Hepatocyte (in vitro differentiated cells): ENCODE measurements at regions not wholly inside any gene's neighbourhood (a gene's known extent, or its start where the extent isn't known, plus 50 kb on each side); places are given as distances from the start of the nearest gene placed in this dataset.
"Not testable (repeated sequence)": the region's sequence is repeated elsewhere in the genome, so short reads cannot be mapped to it uniquely, and the experiment has no call there.

Source experiments
- DNase-seq: peaks from one replicate; pipeline ENCODE4 v3.0.0-alpha.2; 2016; ENCODE audit warnings: low spot score
- H2AFZ ChIP-seq: fragments of 200-600 bp; sonication (generic); 2 replicates; pipeline ENCODE4 v1.6.0; 2016; ENCODE audit warnings: antibody characterized with exemption, mild to moderate bottlenecking
- H3K27ac ChIP-seq: fragments of 200-600 bp; sonication (generic); 2 replicates; pipeline ENCODE4 v1.5.1; 2016; ENCODE audit warnings: mild to moderate bottlenecking
- H3K27me3 ChIP-seq: fragments of 200-600 bp; sonication (generic); 2 replicates; pipeline ENCODE4 v1.6.1; 2016
- H3K36me3 ChIP-seq: fragments of 200-600 bp; sonication (generic); replicated peaks from 2 replicates; pipeline ENCODE4 v1.5.1; 2016; ENCODE audit warnings: low read depth; ENCODE audit not compliant: insufficient read depth
- H3K4me1 ChIP-seq: fragments of 200-600 bp; sonication (generic); 2 replicates; pipeline ENCODE4 v1.5.1; 2016; ENCODE audit warnings: mild to moderate bottlenecking, moderate library complexity; ENCODE audit not compliant: insufficient read depth
- H3K4me2 ChIP-seq: fragments of 200-600 bp; sonication (generic); 2 replicates; pipeline ENCODE4 v1.6.0; 2016
- H3K4me3 ChIP-seq: fragments of 200-600 bp; sonication (generic); 2 replicates; pipeline ENCODE4 v1.5.1; 2016; ENCODE audit warnings: mild to moderate bottlenecking
- H3K79me2 ChIP-seq: fragments of 200-600 bp; sonication (generic); 2 replicates; pipeline ENCODE4 v1.6.0; 2017; ENCODE audit warnings: mild to moderate bottlenecking
- H3K9me2 ChIP-seq: fragments of 200-600 bp; sonication (generic); replicated peaks from 2 replicates; pipeline ENCODE4 v1.6.0; 2017; ENCODE audit warnings: mild to moderate bottlenecking; ENCODE audit not compliant: insufficient read depth
- H3K9me3 ChIP-seq: fragments of 200-600 bp; sonication (generic); 2 replicates; pipeline ENCODE4 v1.5.1; 2016; ENCODE audit warnings: low read depth, mild to moderate bottlenecking
- H4K20me1 ChIP-seq: fragments of 200-600 bp; sonication (generic); 2 replicates; pipeline ENCODE4 v1.6.0; 2016; ENCODE audit warnings: mild to moderate bottlenecking; ENCODE audit not compliant: insufficient read depth, poor library complexity, severe bottlenecking
- CTCF ChIP-seq: fragments of 200-600 bp; sonication (generic); IDR thresholded peaks from 2 replicates; pipeline ENCODE4 v1.5.1; 2016; ENCODE audit warnings: antibody characterized with exemption, mild to moderate bottlenecking; ENCODE audit not compliant: poor library complexity
- EZH2 ChIP-seq: fragments of 200-600 bp; sonication (generic); IDR thresholded peaks from 2 replicates; pipeline ENCODE4 v1.6.1; 2016; ENCODE audit warnings: antibody characterized with exemption, mild to moderate bottlenecking, borderline replicate concordance
- EZH2phosphoT487 ChIP-seq: fragments of 200-600 bp; sonication (generic); IDR thresholded peaks from one replicate; pipeline ENCODE4 v1.6.1; 2018; ENCODE audit warnings: antibody characterized with exemption, mild to moderate bottlenecking, low read depth, moderate library complexity; ENCODE audit not compliant: unreplicated experiment, severe bottlenecking
- WGBS: methylation state at CpG from one replicate; pipeline ENCODE4 v1.1.6; 2016; ENCODE audit warnings: low lambda C conversion rate; ENCODE audit errors: missing lambda C conversion rate; 5-methylcytosine and 5-hydroxymethylcytosine counted together

GRCh38 chr9:65449886-65450610 lies 165.0 kb upstream of the FOXD4L5 start:
- H3K4me2 ChIP-seq, H3K9me2 ChIP-seq, H3K79me2 ChIP-seq, H3K27me3 ChIP-seq, H2AFZ ChIP-seq, H4K20me1 ChIP-seq, DNase-seq, H3K4me3 ChIP-seq, H3K36me3 ChIP-seq, H3K9me3 ChIP-seq, H3K4me1 ChIP-seq, H3K27ac ChIP-seq: not testable (repeated sequence)
- 67% methylated on average over 12 of the region's 12 CpGs for WGBS

- no peaks in the 10 kb centered on the region for H3K79me2 ChIP-seq
- DNase-seq, result no peak
- no peak overlapping the region for H3K4me2 ChIP-seq
- no peak overlapping the region for H3K27ac ChIP-seq
- H3K4me3 ChIP-seq, result no peak overlapping the region
- H4K20me1 ChIP-seq, result no peaks in the 10 kb centered on the region
- H3K9me3 ChIP-seq, result no peaks in the 10 kb centered on the region
- H3K4me1 ChIP-seq, result no peaks in the 10 kb centered on the region
- WGBS, result 85% methylated on average over 5 of the region's 6 CpGs
- no peaks in the 10 kb centered on the region for H3K36me3 ChIP-seq
- no peaks in the 10 kb centered on the region for H3K27me3 ChIP-seq
- H2AFZ ChIP-seq, result no peak overlapping the region
- TF ChIP-seq EZH2 (no peak), CTCF (no peak), EZH2phosphoT487 (no peak)
- H3K9me2 ChIP-seq, result no peaks in the 10 kb centered on the region
These were observed 164.4 kb upstream of the FOXD4L5 start for GRCh38 chr9:65449423-65449822.

- not testable (repeated sequence) for H4K20me1 ChIP-seq, H3K79me2 ChIP-seq, H3K4me3 ChIP-seq, H3K4me1 ChIP-seq, H3K27me3 ChIP-seq, H3K9me3 ChIP-seq, H3K27ac ChIP-seq, H2AFZ ChIP-seq, H3K4me2 ChIP-seq, H3K36me3 ChIP-seq, H3K9me2 ChIP-seq, DNase-seq
- 79% methylated on average over 7 of the region's 7 CpGs for WGBS
These were observed 162.1 kb upstream of the FOXD4L5 start for GRCh38 chr9:65447146-65447545.

- not testable (repeated sequence) for H4K20me1 ChIP-seq, H3K4me3 ChIP-seq, H3K79me2 ChIP-seq, H3K4me1 ChIP-seq, H3K27ac ChIP-seq, DNase-seq, H3K4me2 ChIP-seq, H3K9me3 ChIP-seq, H3K36me3 ChIP-seq, H3K27me3 ChIP-seq, H3K9me2 ChIP-seq, H2AFZ ChIP-seq
- WGBS, result 85% methylated on average over 7 of the region's 7 CpGs
These were observed 161.0 kb upstream of the FOXD4L5 start for GRCh38 chr9:65445991-65446390.

GRCh38 chr9:65444943-65445342 lies 159.9 kb upstream of the FOXD4L5 start:
- H3K4me2 ChIP-seq, result no peak overlapping the region
- H3K27ac ChIP-seq, result no peak overlapping the region
- no peaks in the 10 kb centered on the region for H3K36me3 ChIP-seq
- 64% methylated on average over 8 of the region's 8 CpGs for WGBS
- no peaks in the 10 kb centered on the region for H3K9me2 ChIP-seq
- DNase-seq, result no peak
- H2AFZ ChIP-seq, result no peak overlapping the region
- H4K20me1 ChIP-seq, result no peaks in the 10 kb centered on the region
- no peak for TF ChIP-seq EZH2
- no peak for TF ChIP-seq EZH2phosphoT487
- no peak for TF ChIP-seq CTCF
- no peaks in the 10 kb centered on the region for H3K27me3 ChIP-seq
- no peaks in the 10 kb centered on the region for H3K9me3 ChIP-seq
- no peaks in the 10 kb centered on the region for H3K4me1 ChIP-seq
- no peaks in the 10 kb centered on the region for H3K79me2 ChIP-seq
- no peak overlapping the region for H3K4me3 ChIP-seq

GRCh38 chr9:65442116-65442515 lies 157.1 kb upstream of the FOXD4L5 start:
- H3K9me2 ChIP-seq, H2AFZ ChIP-seq, H3K4me3 ChIP-seq, H3K27me3 ChIP-seq, DNase-seq, H3K36me3 ChIP-seq, H3K9me3 ChIP-seq, H3K4me2 ChIP-seq, H3K79me2 ChIP-seq, H3K27ac ChIP-seq, H4K20me1 ChIP-seq, H3K4me1 ChIP-seq: not testable (repeated sequence)
- WGBS, result 92% methylated on average over 12 of the region's 12 CpGs

- H3K27me3 ChIP-seq, H3K4me3 ChIP-seq, DNase-seq, H2AFZ ChIP-seq, H3K9me3 ChIP-seq, H3K27ac ChIP-seq, H3K36me3 ChIP-seq, H3K4me1 ChIP-seq, H3K9me2 ChIP-seq, H3K4me2 ChIP-seq, H3K79me2 ChIP-seq, H4K20me1 ChIP-seq: not testable (repeated sequence)
- 87% methylated on average over 10 of the region's 10 CpGs for WGBS
These were observed 156.4 kb upstream of the FOXD4L5 start for GRCh38 chr9:65441324-65441920.
